Daoy (cell line): ENCODE measurements at regions not wholly inside any gene's neighbourhood (a gene's known extent, or its start where the extent isn't known, plus 50 kb on each side); places are given as distances from the start of the nearest gene placed in this dataset.
"Not testable (repeated sequence)": the region's sequence is repeated elsewhere in the genome, so short reads cannot be mapped to it uniquely, and the experiment has no call there.

ENCODE experiments used
- DNase-seq: peaks from one replicate; pipeline ENCODE4 v3.0.0-alpha.2; 2015; ENCODE audit warnings: low read depth

DNA sequence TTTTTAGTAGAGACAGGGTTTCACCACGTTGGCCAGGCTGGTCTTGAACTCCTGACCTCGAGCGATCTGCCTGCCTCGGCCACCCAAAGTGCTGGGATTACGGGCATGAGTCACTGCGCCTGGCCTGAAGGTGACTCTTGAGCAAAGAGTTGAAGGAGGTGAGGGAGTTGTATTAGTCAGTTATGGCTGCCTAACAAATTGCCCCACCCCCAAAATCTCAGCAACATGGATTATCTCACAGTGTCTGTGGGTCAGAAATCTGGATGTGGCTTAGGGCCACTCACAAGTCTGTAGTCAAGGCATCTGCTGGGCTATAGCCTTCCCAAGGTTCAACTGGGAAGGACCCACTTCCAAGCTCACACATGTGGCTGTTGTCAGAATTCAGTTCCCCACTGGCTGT is 52.8 kb upstream of the ADGRE5 start:
- DNase-seq = no peak

DNA sequence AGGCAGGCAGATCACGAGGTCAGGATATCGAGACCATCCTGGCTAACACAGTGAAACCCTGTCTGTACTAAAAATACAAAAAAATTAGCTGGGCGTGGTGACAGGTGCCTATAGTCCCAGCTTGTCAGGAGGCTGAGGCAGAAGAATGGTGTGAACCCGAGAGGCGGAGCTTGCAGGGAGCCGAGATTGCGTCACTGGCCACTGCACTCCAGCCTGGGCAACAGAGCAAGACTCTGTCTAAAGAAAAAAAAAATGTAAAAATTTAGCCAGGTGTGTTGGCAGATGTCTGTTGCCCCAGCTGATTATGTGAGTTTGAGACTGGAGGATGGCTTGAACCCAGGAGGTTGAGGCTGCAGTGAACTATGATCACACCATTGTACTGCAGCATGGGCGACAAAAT is 54.2 kb upstream of the ADGRE5 start:
- DNase-seq = not testable (repeated sequence)

DNA sequence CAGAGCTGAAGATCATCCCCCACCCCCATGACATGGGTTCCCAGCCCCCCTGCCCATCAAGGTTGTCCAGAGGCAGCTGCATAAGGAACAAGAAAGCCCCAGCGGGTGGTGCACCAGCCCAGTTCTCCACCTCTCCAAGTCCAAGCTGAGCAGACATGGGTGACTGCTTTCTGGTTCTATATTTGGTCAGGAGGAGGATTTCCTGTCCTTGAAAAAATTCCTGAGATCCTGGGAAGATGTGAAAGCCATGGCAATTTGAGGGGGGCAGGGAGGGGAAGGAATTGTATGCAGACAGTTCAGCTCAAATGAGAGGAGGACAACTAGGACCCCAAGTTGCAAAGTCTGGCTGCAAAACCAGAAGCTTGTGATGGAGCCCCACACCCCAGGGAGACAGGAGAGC is 55.4 kb upstream of the ADGRE5 start:
- no peak for DNase-seq

DNA sequence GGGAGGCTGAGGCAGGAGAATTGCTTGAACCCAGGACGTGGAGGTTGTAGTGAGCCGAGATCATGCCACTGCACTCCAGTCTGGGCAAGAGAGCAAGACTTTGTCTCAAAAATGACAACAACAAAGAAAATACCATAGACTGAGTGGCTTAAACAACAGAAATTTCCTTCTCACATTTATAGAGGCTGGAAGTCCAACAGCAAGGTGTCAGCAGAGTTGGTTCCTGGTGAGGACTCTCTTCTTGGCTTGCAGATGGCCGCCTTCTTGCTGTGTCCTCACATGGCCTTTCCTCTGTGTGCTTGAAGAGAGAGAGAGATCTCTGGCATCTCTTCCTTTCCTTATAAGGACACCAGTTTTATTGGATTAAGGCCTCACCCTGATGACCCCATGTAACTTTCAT is 56.1 kb upstream of the ADGRE5 start:
- no peak for DNase-seq

DNA sequence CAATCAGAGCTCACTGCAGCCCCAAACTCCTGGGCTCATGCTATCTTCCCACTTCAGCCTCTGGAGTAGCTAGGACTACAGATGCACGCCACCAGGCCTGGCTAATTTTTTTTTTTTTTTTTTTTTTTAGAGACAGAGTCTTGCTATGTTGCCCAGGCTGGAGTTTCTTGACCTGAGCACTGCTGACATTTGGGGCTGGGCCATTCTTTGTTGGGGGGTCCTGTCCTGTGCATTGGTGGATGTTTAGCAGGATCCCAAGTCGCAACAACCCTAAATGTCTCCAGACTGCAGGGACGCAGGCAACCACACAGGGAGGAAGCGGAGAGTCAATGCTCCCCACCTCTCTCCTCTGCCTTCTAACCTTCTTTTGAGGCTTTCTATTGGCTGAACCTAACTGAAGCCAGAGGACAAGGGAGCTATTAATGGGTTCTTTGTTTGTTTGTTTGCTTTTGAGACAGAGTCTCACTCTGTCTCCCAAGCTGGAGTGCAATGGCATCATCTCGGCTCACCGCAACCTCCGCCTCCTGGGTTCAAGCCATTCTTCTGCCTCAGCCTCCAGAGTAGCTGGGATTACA is 58.3 kb upstream of the ADGRE5 start:
- no peak for DNase-seq

DNA sequence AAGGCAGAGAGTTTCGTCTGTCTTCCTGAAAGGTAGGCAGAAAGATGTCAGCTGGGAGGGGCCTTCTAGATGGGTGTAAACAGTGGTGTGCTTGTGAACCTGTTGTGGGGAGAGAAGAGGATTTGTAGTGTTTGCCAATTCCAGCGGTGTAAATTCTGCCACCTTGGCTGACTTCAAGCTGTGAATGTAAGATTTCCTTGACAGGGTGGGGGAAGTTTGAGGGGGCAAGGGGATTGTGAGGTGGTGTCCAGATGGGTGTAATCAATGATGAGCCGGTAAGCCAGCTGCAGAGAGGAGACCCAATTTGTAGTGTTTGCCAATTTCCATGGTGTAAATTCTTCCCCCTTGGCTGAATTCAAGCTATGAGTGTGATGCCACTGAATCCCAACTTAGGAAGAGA is 61.0 kb upstream of the ADGRE5 start:
- DNase-seq = no peak

DNA sequence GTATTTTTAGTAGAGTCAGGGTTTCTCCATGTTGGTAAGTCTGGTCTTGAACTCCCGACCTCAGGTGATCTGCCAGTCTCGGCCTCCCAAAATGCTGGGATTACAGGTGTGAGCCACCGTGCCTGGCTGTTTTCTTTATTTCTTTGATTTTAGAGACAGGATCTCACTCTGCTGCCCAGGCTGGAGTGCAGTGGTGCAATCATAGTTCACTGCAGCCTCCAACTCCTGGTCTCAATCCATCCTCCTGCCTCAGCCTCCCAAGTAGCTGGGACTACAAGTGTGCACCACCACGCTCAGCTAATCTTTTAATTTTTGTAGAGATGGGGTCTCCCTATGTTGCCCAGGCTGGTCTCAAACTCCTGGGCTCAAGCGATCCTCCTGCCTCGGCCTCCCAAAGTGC is 61.5 kb upstream of the ADGRE5 start:
- DNase-seq = not testable (repeated sequence)

DNA sequence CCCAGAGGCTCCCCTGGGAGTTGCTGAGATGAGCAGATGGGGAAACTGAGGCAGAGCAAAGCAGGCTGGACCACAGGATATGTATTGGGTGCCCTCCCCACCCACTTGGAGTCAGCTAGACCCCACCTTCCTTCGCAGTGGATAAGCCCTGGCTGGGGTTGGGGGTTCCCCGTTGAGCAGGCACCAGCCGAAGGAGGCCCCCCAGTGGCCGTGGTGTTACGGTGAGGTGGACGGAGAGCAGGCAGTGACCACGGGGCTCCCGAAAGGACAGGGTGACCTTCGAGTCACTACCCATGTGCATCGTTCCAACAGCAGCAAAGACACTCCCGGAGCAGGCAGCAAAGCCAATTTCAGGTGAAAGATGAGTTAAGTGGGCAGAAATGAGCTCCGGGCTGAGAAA is 62.4 kb upstream of the ADGRE5 start:
- no peak for DNase-seq

DNA sequence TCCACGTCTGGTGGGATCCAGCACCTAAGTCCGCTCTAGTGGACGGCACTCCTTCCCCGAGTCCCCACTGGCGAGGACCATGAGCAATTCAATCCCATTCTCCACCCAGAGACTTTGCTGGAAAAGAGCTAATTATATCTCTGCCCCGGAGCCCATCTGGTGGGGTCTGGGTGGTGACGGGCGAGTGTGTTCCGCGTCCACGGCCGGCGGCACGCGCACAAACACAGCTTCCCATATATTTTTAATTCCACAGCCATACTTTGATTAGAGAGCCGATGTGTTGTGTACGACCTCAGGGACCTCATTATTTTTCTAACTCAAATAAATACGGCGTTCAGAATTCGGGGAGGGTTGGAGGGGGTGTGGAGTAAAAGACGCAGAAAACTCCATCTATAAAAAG is 64.1 kb upstream of the ADGRE5 start:
- DNase-seq = no peak

DNA sequence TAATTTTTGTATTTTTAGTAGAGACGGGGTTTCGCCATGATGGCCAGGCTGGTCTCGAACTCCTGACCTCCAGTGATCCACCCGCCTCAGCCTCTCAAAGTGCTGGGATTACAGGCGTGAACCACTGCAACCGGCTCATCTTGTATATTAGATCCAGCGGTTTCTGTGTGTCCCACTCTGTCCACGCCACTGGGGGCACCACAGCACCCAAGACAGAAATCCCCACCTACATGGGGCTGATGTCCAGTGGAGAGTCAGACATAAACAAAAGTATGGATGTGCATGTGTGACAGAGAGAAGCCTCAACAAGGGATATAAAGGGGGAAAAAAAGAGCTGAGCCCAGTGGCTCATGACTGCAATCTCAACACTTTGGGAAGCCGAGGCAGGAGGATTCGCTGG is 65.8 kb upstream of the ADGRE5 start:
- no peak for DNase-seq

DNA sequence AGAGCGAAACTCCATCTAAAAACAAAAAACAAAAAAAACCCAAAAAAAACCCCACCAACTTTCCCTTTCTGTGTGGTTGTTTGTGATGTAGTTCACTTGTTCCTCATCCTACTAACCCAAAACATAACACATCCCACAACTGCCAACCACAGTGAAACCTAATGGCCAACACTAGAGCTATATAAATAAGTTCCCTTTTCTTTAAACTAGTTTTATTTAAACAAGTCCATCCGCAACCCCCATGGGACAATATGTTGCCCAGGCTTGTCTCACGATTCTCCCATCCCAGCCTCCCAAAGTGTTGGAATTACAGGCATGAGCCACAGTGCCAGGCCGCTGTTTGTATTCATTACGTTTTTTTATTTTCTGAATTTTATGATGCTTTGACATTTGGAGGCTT is 71.2 kb upstream of the ADGRE5 start:
- no peak for DNase-seq

DNA sequence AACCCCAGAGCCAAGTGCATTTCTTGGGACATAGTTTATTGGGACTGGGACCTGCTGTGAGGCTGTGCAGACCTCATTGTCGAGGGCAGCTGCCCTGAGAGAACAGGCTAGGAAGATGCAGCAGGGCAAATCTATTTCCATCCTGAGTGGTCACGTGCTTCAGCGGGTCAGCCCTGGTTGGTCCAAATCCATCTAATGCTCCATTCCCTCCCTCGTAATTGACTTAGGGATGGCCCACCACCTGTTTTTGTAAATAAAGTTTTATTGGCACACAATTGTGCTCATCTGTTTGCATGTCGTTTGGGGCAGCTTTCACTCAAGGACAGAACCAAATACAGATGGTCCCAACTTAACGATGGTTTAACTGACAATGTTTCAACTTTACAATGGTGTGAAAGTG is 75.5 kb upstream of the ADGRE5 start:
- no peak for DNase-seq

DNA sequence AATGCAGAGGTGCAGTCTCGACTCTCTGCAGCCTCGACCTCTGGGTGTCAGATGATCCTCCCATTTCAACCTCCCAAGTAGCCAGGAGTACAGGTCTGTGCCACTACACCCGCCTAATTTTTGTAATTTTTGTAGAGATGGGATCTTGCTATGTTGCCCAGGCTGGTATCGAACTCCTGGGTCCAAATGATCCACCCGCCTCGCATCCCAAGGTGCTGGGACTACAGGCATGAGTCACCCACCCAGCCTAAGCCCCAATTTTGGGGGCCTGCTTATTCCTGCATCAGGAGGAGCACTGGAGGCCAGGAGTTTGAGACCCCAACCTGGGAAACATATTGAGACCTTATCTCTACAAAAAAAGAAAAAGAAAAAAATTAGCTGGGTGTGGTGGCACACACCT is 80.1 kb upstream of the ADGRE5 start:
- DNase-seq = no peak

DNA sequence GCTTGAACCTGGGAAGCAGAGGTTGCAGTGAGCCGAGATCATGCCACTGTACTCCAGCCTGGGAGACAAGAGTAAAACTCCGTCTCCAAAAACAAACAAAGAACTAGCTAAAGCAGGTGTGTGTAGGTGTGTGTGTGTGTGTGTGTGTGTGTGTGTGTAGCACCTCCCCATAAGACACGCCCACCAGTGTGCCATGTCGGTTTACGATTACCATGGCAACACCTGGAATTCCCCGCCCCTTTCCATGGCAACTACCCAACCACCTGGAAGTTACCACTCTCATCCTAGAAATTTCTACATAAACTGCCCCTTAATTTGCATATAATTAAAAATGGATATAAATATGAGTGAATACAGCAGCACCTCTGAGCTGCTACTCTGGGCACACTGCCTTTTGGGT is 80.9 kb upstream of the ADGRE5 start:
- DNase-seq = peak; percentile 49

DNA sequence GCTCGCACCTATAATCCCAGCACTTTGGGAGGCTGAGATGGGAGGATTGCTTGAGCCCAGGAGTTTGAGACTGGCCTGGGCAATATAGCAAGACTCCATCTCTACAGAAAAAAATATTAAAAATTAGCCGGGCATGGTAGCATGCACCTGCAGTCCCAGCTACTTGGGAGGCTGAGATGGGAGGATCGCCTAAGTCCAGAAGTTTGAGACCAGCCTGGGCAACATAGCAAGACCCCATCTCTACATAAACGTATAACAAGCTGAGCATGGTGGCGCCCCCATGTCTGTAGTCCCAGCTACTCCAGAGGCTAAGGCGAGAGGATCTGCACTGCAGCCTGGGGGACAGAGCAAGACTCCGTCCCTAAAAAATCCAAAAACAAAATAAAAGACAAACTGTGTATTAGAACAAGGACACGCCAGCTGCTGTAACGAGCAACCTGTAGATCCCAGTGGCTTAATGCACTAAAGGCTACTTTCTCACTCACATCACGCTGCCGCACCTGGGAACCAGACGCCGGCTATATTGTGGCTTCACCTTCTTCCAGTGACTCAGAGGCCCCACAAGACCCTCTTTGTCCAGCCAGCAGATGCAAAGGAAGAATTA is 81.9 kb upstream of the ADGRE5 start:
- DNase-seq = not testable (repeated sequence)

DNA sequence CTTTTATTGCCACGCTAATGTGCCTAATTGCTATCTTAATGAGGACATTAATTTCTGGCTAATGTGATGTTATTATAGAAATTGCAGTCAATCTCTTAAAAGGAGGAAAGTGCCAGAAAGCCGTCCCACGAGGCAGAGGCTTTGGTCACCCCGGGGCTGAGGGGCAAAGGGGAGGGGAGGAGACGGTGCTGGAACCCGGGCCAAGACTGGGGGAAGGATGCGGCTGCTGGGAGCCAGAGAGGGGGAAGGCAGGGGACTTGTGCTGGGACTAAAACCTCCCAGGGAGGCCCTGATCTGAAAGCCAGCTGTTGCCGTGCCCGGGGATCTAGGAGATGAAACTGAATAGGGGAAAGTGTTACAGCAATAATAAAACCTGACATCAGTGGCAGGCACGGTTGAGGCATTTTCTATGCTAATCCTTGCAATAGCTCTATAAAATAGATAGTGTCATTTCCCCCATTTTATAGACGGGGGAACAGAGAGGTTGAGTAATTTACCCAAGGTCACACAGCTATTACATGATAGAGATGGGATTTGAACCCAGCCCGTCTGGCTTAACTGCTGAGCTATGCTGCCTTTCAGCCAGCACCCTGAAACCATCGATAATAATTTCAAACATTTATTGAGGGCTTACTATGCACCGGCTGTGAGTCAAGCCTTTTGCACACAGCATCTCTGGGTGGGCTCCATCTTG is 83.2 kb upstream of the ADGRE5 start:
- DNase-seq = not testable (repeated sequence)

DNA sequence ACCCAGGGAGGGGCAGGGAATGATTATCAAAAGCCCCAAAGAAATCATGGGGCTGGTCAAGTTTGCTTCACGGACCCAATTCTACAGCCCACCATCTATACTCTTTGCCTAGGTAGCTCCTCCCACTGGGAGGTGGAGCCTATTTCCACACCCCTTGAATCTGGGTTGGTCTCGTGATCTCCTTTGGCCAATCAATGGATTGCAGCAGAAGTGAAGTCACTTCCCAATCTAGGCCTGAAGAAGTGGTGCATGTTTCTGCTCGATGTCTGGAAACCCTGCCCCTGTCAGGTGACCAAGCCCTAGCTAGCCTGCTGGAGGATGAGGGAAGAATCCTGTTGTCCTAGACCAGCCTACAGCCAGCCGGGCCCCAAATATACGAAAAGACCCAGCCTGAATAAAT is 86.3 kb upstream of the ADGRE5 start:
- peak; percentile 37 for DNase-seq

DNA sequence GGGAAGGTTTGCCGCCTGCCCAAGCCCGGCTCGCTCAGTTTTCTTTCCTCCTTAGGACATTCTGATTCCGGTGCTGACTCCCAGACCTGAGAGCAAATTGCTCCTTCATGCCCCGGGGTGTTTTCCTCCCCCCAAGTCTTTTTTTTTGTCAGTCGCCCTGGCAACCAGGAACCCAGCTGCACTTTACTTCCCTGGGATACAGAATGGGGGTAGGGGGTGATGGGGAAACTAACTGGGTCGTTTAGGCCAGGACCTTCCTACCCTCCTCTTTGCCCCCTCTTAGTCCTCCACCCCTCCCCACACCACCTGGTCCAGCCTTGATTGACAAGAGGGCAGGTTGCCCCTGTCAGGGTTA is 87.5 kb upstream of the ADGRE5 start:
- DNase-seq = not testable (repeated sequence)

DNA sequence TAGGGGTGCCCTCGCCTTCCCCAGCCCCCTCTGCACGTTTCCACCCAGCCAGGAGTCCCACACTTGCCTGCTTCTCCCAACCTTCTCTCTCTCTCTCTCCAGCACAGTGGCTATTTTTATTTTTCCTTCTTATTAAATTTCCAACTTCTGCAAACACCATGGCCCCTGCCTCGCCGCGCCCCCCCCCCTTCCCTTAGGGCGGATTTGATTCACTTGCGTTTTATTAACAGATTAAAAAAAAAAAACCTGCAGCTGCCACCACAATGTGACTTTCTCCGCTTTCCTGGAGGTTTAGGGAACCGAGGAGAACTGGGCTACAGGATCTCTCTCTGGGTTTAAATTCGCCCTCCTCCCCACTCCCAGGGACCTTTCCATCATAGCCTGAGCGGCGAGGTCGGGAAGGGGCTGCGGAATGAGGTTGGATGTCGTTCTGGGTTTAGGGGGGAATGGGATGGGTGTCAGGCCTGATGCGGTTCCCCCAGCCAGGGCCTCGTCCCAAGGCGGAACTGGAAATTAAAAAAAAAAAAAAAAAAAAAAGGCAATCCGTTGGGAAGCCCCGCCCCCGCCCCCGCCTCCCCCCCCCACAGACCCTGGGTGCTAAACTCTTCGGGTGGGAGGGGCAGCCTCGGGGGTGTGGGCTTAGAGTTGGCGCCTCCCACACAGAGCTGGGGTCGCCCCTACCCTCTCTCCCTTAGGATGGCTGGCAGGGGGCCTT is 87.3 kb upstream of the ADGRL1 start:
- DNase-seq = not testable (repeated sequence)

DNA sequence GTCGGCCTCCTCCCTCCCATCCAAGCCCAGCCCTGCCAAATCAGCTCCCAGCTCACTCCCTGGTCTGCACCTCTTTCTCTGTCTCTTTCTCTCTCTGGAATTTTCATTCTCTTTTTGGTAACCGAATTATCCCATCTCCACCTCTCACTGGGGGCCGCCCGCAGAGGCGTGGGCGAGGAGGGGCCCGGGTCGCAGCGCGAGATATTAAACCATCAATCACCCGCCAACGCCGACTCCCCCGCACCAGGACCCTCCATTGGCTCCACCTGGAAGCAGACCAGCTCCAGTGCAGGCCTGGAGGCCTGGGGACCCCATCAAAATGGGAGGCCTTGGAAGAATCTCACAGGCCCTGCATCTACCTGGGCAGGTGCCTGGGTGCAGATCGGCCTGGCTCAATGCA is 83.8 kb upstream of the ADGRL1 start:
- not testable (repeated sequence) for DNase-seq

DNA sequence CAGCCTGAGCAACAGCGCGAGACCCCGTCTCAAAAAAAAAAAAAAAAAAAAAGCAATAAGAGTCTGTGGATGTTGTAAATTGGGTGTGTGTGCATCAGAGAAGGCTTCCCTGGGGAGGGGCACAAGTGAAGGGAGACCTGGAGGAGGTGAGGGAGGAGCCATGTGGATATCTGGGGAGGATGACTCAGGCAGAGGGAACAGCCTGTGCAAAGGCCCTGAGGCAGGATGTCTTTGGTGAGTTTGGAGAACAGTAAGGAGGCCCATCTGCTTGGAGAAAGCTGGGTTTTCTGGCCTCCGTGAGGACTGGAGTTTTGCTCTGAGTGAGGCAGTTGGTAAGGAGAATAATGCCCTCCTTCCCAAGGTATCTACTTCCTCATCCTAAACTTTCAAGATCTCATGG is 81.9 kb upstream of the ADGRL1 start:
- DNase-seq = not testable (repeated sequence)

DNA sequence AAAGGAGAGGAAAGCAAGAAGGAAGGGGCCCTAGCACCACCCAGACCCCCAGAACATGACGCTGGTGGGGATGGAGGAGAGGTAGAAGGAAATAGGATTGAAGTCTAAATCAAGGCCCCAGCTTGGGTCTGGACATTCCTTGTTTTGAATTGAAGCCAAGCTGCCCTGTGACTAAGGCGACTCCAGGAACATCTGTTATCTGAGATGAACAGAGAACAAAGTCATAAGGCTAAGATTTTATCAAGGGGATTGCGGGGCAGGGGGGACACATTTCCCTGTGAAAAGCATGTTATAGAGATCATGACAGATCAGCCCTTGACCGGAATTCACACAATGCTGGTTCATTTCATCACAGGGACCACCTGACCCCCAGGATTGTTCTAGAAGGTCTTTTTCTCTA is 80.6 kb upstream of the ADGRL1 start:
- DNase-seq = peak; percentile 14

DNA sequence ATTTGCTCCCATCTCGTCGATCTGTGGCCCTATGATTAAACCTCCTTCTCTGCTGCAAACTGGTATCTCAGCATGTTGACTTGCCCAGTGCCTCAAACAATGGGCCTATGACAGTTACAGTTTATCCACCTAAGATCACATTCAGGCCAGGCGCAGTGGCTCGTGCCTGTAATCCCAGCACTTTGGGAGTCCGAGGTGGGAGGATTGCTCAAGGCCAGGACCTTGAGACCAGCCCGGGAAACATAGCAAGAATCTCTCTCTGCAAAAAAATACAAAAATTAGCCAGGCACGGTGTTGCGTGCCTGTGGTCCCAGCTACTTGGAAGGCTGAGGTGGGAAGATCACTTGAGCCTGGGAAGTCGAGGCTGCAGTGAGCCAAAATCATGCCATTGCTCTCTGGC is 79.8 kb upstream of the ADGRL1 start:
- DNase-seq = not testable (repeated sequence)
